ENCODE measurements at regions not wholly inside any gene's neighbourhood (a gene's known extent, or its start where the extent isn't known, plus 50 kb on each side); places are given as distances from the start of the nearest gene placed in this dataset.

GRCh38 chr16:13403326-13403725 is 501.9 kb downstream of the SHISA9 start:
- TF ChIP-seq CTCF (IDR thresholded peaks at IDR 0.05; ENCODE audit: low read depth, low read length) (no peak), EZH2phosphoT487 (IDR thresholded peaks at IDR 0.05; ENCODE audit: low read depth) (no peak)

Measured in OCI-LY3 (cell line).